ENCODE measurements at regions not wholly inside any gene's neighbourhood (a gene's known extent, or its start where the extent isn't known, plus 50 kb on each side); places are given as distances from the start of the nearest gene placed in this dataset.

- H3K4me3 ChIP-seq, result no peak overlapping the region
- H3K27me3 ChIP-seq, result no peaks in the 10 kb centered on the region
- TF ChIP-seq CTCF (IDR thresholded peaks at IDR 0.05) (no peak), POLR2A (IDR thresholded peaks at IDR 0.05) (no peak)
- no peak overlapping the region for H3K27ac ChIP-seq
- no peaks in the 10 kb centered on the region for H3K36me3 ChIP-seq
- no peaks in the 10 kb centered on the region for H3K9me3 ChIP-seq
- DNase-seq, result no peak
- H3K4me1 ChIP-seq, result no peaks in the 10 kb centered on the region
- 77 to 83% methylated on average over 3 of the region's 3 CpGs for WGBS, 2 donors
- intact Hi-C loops (cut with DNase I), result no loop called here
Measured at GRCh38 chr2:122539920-122540319, 784.5 kb downstream of the TSN start.

DNA sequence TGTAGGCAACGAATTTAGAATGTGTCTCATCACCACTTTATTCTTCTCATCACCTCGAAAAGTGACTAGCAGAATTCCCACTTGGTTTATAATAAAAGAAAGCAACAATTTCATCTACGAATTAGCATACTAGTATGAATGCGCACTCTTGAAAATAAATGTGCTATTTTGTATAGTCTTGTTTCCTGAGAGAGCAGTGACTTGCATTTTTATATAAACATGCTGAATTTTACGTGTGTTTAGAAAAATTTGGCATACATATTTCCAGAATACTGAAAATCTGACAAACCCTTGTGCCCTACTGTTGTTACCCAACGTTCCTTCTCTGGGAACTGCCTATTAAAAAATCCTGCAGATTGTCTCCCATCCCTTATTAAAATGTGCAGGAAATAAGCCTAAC is 786.8 kb downstream of the TSN start:
- no peaks in the 10 kb centered on the region for H3K27me3 ChIP-seq
- DNase-seq, result no peak
- no peak overlapping the region for H3K27ac ChIP-seq
- H3K36me3 ChIP-seq, result no peaks in the 10 kb centered on the region
- no peaks in the 10 kb centered on the region for H3K9me3 ChIP-seq
- no peaks in the 10 kb centered on the region for H3K4me1 ChIP-seq
- no peak overlapping the region for H3K4me3 ChIP-seq
- WGBS, 2 donors, result 50 to 66% methylated on average over 6 of the region's 6 CpGs
- TF ChIP-seq POLR2A (IDR thresholded peaks at IDR 0.05), result no peak
- no peak for TF ChIP-seq CTCF (IDR thresholded peaks at IDR 0.05)
- intact Hi-C loops (cut with DNase I), result no loop called here

- intact Hi-C loops (cut with DNase I), result no loop called here
- WGBS, 2 donors, result 38 to 54% methylated on average over 2 of the region's 2 CpGs
- H3K27ac ChIP-seq, result no peak overlapping the region
Measured at GRCh38 chr2:122542646-122543045, 787.2 kb downstream of the TSN start.

DNA sequence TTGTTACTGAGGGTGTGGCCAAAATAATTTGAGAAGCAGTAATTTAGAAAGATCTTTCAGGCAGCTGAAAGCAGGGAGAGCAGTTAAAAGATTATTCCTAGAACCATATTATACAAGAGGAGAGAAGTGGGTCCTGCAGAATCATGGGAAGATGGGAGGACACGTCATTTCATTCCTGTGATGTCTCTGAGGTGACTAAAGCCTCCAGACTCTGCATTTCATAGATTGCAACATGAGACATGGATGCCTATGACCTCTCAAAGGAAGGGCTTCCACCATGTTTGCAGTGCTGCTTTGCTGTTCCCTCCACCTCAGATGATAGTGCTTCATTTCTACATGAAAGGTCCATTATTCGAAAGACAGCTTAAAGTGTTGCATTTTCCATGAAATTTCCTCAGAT is 788.4 kb downstream of the TSN start:
- DNase-seq, result no peak
- TF ChIP-seq POLR2A (IDR thresholded peaks at IDR 0.05) (no peak), CTCF (IDR thresholded peaks at IDR 0.05) (no peak)
- Histone ChIP-seq H3K27me3 (no peaks in the 10 kb centered on the region), H3K4me3 (no peak overlapping the region), H3K36me3 (no peaks in the 10 kb centered on the region), H3K27ac (no peak overlapping the region), H3K9me3 (no peaks in the 10 kb centered on the region), H3K4me1 (no peaks in the 10 kb centered on the region)
- 58 to 72% methylated on average over 2 of the region's 2 CpGs for WGBS, 2 donors
- intact Hi-C loops (cut with DNase I), result no loop called here

More at GRCh38 chr2:122542646-122543045, 787.2 kb downstream of the TSN start:
- Histone ChIP-seq H3K4me3 (no peak overlapping the region), H3K36me3 (no peaks in the 10 kb centered on the region), H3K4me1 (no peaks in the 10 kb centered on the region), H3K9me3 (no peaks in the 10 kb centered on the region), H3K27me3 (no peaks in the 10 kb centered on the region)
- TF ChIP-seq POLR2A (IDR thresholded peaks at IDR 0.05), result no peak
- TF ChIP-seq CTCF (IDR thresholded peaks at IDR 0.05), result no peak
- DNase-seq, result no peak

GRCh38 chr2:122545821-122546220 is 790.4 kb downstream of the TSN start:
- WGBS, 2 donors, result 55 to 63% methylated on average over 4 of the region's 4 CpGs
- no peak for DNase-seq
- Histone ChIP-seq H3K4me1 (no peaks in the 10 kb centered on the region), H3K4me3 (no peak overlapping the region), H3K9me3 (no peaks in the 10 kb centered on the region), H3K27me3 (no peaks in the 10 kb centered on the region), H3K36me3 (no peaks in the 10 kb centered on the region), H3K27ac (no peak overlapping the region)
- no peak for TF ChIP-seq POLR2A (IDR thresholded peaks at IDR 0.05)
- no peak for TF ChIP-seq CTCF (IDR thresholded peaks at IDR 0.05)
- intact Hi-C loops (cut with DNase I), result no loop called here

All from esophagus squamous epithelium (tissue), 5 donors.